ENCODE measurements at regions not wholly inside any gene's neighbourhood (a gene's known extent, or its start where the extent isn't known, plus 50 kb on each side); places are given as distances from the start of the nearest gene placed in this dataset.

DNA sequence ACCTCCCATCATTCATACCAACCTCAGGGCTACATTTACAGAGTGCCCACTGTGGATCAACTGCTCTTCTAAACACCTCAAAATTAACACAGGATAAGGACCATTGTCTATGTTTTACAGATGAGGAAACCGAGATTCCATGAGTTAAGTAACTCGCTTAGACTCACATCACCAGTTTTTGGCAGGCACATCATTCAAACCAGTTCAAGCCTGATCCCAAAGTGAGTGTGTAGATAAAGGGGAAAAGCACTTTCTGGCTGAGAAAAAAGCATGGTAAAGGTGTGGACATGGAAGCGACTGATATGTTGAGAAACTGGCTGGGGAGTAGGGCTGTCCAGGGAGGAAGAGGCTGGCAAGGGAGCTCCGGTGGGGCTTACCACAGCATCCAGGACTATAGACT, 193.7 kb upstream of the RORA start:
- H3K36me3 ChIP-seq (ENCODE audit: insufficient read depth, low read length): no peaks in the 10 kb centered on the region
- H2AFZ ChIP-seq (ENCODE audit: low read depth, low read length): no peak overlapping the region
- H3K79me2 ChIP-seq (replicated peaks; ENCODE audit: insufficient read depth, low read length): no peaks in the 10 kb centered on the region
- H3K9ac ChIP-seq (ENCODE audit: low read length): no peak overlapping the region
- H3K4me2 ChIP-seq (ENCODE audit: low read length): no peak overlapping the region
- H3K4me3 ChIP-seq (ENCODE audit: low read length): no peak overlapping the region
- no peaks in the 10 kb centered on the region for H3K9me2 ChIP-seq (ENCODE audit: insufficient read depth, low read length)
- H3K27me3 ChIP-seq (ENCODE audit: insufficient read depth, low read depth, low read length): no peaks in the 10 kb centered on the region
- no peak overlapping the region for H3K27ac ChIP-seq (ENCODE audit: low read length)
- H4K20me1 ChIP-seq (ENCODE audit: insufficient read depth): no peaks in the 10 kb centered on the region
- no peaks in the 10 kb centered on the region for H3F3A ChIP-seq (ENCODE audit: insufficient read depth, low read length, poor library complexity, severe bottlenecking)
- TF ChIP-seq SMC3 (conservative IDR thresholded peaks at IDR 0.05; ENCODE audit: poor library complexity) (no peak), EZH2 (IDR thresholded peaks at IDR 0.05; ENCODE audit: borderline replicate concordance, insufficient read depth, low read length, poor library complexity, severe bottlenecking) (no peak), RAD21 (conservative IDR thresholded peaks at IDR 0.05) (no peak), POLR2AphosphoS5 (IDR thresholded peaks at IDR 0.05) (no peak), MXI1 (conservative IDR thresholded peaks at IDR 0.05; ENCODE audit: poor library complexity, severe bottlenecking) (no peak), TAF1 (IDR thresholded peaks at IDR 0.05; ENCODE audit: low read depth) (no peak), EP300 (conservative IDR thresholded peaks at IDR 0.05; ENCODE audit: poor library complexity, severe bottlenecking) (no peak)
- TF ChIP-seq, protein P1, sequence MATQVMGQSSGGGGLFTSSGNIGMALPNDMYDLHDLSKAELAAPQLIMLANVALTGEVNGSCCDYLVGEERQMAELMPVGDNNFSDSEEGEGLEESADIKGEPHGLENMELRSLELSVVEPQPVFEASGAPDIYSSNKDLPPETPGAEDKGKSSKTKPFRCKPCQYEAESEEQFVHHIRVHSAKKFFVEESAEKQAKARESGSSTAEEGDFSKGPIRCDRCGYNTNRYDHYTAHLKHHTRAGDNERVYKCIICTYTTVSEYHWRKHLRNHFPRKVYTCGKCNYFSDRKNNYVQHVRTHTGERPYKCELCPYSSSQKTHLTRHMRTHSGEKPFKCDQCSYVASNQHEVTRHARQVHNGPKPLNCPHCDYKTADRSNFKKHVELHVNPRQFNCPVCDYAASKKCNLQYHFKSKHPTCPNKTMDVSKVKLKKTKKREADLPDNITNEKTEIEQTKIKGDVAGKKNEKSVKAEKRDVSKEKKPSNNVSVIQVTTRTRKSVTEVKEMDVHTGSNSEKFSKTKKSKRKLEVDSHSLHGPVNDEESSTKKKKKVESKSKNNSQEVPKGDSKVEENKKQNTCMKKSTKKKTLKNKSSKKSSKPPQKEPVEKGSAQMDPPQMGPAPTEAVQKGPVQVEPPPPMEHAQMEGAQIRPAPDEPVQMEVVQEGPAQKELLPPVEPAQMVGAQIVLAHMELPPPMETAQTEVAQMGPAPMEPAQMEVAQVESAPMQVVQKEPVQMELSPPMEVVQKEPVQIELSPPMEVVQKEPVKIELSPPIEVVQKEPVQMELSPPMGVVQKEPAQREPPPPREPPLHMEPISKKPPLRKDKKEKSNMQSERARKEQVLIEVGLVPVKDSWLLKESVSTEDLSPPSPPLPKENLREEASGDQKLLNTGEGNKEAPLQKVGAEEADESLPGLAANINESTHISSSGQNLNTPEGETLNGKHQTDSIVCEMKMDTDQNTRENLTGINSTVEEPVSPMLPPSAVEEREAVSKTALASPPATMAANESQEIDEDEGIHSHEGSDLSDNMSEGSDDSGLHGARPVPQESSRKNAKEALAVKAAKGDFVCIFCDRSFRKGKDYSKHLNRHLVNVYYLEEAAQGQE (IDR thresholded peaks at IDR 0.05; ENCODE audit: borderline replicate concordance): no peak
- TF ChIP-seq, protein P2, sequence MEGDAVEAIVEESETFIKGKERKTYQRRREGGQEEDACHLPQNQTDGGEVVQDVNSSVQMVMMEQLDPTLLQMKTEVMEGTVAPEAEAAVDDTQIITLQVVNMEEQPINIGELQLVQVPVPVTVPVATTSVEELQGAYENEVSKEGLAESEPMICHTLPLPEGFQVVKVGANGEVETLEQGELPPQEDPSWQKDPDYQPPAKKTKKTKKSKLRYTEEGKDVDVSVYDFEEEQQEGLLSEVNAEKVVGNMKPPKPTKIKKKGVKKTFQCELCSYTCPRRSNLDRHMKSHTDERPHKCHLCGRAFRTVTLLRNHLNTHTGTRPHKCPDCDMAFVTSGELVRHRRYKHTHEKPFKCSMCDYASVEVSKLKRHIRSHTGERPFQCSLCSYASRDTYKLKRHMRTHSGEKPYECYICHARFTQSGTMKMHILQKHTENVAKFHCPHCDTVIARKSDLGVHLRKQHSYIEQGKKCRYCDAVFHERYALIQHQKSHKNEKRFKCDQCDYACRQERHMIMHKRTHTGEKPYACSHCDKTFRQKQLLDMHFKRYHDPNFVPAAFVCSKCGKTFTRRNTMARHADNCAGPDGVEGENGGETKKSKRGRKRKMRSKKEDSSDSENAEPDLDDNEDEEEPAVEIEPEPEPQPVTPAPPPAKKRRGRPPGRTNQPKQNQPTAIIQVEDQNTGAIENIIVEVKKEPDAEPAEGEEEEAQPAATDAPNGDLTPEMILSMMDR (IDR thresholded peaks at IDR 0.05; ENCODE audit: poor library complexity, severe bottlenecking): no peak
- H3K9me3 ChIP-seq (ENCODE audit: low read length): no peaks in the 10 kb centered on the region

DNA sequence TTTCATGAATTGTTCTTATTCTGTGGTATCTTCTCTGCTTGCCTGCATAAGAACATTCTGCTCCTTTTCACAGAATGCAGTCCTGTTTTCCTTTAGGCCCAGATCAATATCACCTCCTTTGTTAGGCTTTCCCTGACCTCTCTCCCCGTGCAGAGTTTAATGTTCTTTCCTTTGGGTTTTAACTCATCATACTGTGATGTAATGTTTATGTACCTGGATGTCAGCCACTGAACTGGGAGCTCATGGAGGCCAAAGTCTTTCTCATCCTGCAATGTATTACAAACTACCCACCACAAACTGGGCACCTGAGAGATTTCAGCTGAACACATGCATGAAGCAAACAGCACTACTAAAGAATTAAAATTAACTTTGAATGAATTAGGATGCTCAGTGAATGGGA, 192.8 kb upstream of the RORA start:
- H3K9me3 ChIP-seq (ENCODE audit: low read length): no peaks in the 10 kb centered on the region
- no peaks in the 10 kb centered on the region for H3K27me3 ChIP-seq (ENCODE audit: insufficient read depth, low read depth, low read length)
- H3K9ac ChIP-seq (ENCODE audit: low read length): no peak overlapping the region
- H3K36me3 ChIP-seq (ENCODE audit: insufficient read depth, low read length): no peaks in the 10 kb centered on the region
- H2AFZ ChIP-seq (ENCODE audit: low read depth, low read length): no peak overlapping the region
- no peaks in the 10 kb centered on the region for H3F3A ChIP-seq (ENCODE audit: insufficient read depth, low read length, poor library complexity, severe bottlenecking)
- no peaks in the 10 kb centered on the region for H3K79me2 ChIP-seq (replicated peaks; ENCODE audit: insufficient read depth, low read length)
- no peak overlapping the region for H3K4me2 ChIP-seq (ENCODE audit: low read length)
- no peak overlapping the region for H3K27ac ChIP-seq (ENCODE audit: low read length)
- TF ChIP-seq POLR2AphosphoS5 (IDR thresholded peaks at IDR 0.05): no peak
- TF ChIP-seq, protein P2 (IDR thresholded peaks at IDR 0.05; ENCODE audit: poor library complexity, severe bottlenecking): no peak
- no peak for TF ChIP-seq EP300 (conservative IDR thresholded peaks at IDR 0.05; ENCODE audit: poor library complexity, severe bottlenecking)
- no peak for TF ChIP-seq RAD21 (conservative IDR thresholded peaks at IDR 0.05)
- TF ChIP-seq, protein P1 (IDR thresholded peaks at IDR 0.05; ENCODE audit: borderline replicate concordance): no peak
- no peaks in the 10 kb centered on the region for H3K9me2 ChIP-seq (ENCODE audit: insufficient read depth, low read length)
- H4K20me1 ChIP-seq (ENCODE audit: insufficient read depth): no peaks in the 10 kb centered on the region
- H3K4me3 ChIP-seq (ENCODE audit: low read length): no peak overlapping the region

Data from neural cell (in vitro differentiated cells).